Fibroblast of gingiva (primary cell): ENCODE measurements at regions not wholly inside any gene's neighbourhood (a gene's known extent, or its start where the extent isn't known, plus 50 kb on each side); places are given as distances from the start of the nearest gene placed in this dataset.
"Not testable (repeated sequence)": the region's sequence is repeated elsewhere in the genome, so short reads cannot be mapped to it uniquely, and the experiment has no call there.

Experiments
- DNase-seq: peaks from one replicate; pipeline ENCODE4 v3.0.0-alpha.2; 2011; ENCODE audit warnings: low read depth

DNA sequence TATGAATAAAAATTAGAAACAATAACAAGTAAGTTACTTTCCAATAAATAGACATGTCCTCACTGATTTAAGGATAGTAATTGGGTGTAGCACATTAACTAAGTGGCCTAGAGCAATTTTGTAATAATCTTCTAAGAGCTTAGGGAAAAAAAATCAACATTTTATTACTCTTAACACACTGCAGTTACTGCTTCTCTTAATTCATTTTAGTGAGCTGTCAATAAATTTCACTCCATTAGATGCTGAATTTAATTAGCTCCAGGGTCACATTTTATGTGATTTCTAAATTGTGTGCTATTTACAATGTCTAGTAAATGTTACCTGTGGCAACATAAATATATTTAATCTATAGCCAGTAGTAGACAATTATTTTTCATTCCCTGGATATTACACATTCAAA, 612.0 kb downstream of the C4orf33 start:
- DNase-seq = no peak

GRCh38 chr4:129708784-129709183, 612.8 kb downstream of the C4orf33 start:
- no peak for DNase-seq

DNA sequence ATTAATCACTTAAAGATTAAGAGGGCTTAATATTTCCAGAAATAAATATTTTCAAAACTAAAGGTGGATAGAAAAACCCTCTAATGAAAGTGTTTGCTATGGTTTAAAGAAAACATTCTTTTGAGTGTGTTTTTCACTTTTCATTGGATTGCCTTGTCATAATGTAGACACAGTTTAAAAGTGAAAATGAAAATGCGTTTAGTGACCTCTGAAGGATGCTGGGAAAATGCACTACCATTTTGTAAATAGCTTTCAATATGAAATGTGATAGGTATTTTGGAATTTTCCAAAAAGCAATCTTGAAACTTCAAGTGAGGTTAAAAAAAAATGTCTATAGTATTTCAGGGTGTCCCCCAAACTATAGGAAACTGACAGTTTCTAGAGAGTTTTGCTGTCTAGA, 642.2 kb downstream of the C4orf33 start:
- no peak for DNase-seq

DNA sequence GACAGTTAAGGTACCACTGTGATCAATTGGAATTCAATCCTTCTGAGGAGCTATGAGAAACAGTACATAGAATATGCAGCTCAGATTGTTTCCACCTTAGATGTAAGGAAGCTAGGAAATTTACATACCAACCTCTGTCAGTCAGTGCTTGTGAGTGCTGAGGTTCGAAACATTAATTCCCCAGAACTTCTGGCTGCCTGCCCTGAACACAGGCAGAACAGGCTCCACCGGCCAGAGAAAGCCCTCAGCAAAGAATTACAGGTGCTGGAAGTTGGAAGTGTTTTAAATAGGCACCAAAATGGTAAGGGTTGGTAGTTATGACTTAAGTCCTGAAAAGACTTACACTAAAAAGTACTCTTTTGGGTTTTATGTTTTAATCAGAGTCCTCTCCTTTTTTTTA, 651.8 kb downstream of the C4orf33 start:
- no peak for DNase-seq

GRCh38 chr4:129748991-129749390, 653.0 kb downstream of the C4orf33 start:
- DNase-seq = no peak

GRCh38 chr4:129751646-129752045, 655.7 kb downstream of the C4orf33 start:
- DNase-seq = no peak

GRCh38 chr4:129783596-129783995, 687.6 kb downstream of the C4orf33 start:
- DNase-seq = no peak

GRCh38 chr4:129788486-129788885, 692.5 kb downstream of the C4orf33 start:
- DNase-seq = no peak

- no peak for DNase-seq
These were observed 708.6 kb downstream of the C4orf33 start for GRCh38 chr4:129804461-129804981.

DNA sequence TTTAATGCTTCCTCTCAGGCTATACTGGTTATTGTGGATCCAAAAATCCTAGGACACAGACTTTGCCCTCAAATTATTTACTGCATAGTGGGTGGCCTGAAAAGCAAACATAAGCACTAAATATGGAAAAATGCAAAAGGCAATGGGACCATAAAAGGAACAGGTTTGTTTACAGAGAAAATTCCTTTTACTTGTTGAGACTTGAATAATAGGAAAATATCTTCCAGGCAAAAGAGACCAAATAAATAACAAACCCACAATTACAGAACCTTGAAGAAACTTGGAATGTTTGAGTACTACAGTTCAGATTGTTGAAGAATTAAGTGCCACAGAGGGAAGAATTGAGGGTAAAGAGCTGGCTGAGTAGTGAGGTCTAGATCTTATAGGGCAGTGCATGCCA, 711.0 kb downstream of the C4orf33 start:
- no peak for DNase-seq

DNA sequence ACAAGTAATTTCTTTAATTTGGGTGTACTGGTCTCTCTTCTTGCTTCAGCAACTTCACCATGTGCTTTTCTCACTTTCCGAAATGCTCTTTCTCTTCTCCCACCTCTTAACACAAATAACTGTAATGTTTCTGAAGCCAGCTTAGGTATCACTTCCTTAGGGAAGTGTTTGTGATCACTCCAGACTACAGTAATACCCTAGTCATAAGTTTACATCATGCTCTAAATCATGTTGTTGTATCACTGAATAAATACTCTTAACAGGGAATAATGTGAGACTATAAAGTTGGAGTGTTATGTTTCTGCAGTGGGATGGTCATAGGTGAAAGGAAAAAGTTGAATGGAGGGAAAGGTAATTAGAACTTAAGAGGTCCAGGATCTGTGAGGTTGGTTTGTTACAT, 712.3 kb downstream of the C4orf33 start:
- DNase-seq = no peak

- no peak for DNase-seq
These were observed 725.1 kb downstream of the C4orf33 start for GRCh38 chr4:129821073-129821472.

DNA sequence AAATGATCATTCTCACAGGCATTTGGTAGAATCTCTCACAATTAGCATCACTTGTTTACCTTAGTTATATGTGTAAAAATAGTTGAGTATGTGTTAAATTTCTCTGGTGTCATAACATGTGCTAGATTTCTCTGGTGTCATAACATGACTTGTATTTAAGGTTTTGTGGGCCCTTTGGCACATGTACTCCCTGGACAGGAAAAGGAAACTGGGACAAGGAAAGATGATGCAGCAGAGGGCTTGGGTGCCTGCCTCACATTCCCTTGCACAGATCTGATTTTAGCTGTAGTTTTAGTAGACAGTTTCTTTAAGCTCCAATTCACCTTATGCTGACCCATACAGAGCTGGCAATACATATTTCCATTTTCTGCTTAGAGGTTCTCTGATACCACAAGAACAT, 726.0 kb downstream of the C4orf33 start:
- no peak for DNase-seq

DNA sequence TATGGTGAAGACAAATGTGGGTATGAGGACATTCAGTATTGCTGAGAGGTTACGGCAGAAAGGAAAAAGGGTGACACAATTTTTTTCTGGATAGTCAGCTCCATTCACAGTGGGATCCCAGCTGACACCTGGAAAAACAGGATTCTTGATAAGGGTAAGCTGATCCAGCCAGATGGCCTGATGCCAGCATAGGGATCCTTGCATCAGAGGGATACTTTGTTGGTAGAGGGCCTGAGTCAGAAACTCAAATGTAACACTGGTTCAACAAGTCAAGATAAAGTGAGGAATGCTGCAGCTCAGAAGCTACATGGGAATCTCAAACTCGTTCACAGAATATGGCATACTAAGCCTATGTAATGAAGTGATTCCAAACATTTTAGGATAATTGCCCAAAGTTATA, 726.7 kb downstream of the C4orf33 start:
- no peak for DNase-seq

GRCh38 chr4:129823105-129823504, 727.2 kb downstream of the C4orf33 start:
- no peak for DNase-seq

DNA sequence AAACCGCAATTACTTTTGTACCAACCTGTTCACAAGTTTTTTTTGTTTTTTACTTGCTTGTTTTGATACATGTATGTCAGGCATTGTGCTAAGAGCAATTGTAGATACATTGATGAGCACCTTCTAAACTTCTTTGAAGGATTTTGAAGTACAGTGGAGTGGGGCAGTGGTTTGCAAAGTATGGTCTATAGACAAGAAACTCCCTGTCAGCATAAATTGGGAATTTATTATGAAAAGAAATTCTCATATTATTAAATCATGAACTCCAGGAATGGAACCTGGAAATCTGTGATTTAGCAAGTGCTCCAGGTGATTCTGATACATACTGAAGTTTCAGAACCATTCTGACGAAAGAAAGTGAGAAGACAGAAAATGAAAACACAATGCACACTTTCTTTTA, 733.4 kb downstream of the C4orf33 start:
- DNase-seq = no peak

- no peak for DNase-seq
These were observed 743.7 kb downstream of the C4orf33 start for GRCh38 chr4:129839687-129840086.

GRCh38 chr4:129842096-129842495, 746.1 kb downstream of the C4orf33 start:
- no peak for DNase-seq

DNA sequence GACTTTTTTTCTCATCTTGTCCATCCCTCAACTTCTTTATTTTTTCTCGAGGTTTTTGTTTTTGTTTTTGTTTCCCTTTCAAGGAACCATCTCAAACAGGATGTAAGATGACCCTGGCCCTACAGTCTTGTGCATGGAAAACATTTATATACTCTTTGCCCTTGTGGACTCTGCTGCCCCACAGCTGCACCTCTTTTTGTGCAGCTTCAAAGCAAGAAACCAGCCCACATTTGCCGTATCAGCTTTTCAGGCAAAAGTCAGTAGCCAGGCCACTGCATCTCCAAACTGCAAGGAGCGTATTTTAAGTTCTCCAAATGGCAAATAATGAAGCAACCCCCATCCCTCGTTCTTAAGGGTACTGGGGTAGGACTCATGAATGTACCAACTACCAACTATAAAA, 756.5 kb downstream of the C4orf33 start:
- DNase-seq = no peak

DNA sequence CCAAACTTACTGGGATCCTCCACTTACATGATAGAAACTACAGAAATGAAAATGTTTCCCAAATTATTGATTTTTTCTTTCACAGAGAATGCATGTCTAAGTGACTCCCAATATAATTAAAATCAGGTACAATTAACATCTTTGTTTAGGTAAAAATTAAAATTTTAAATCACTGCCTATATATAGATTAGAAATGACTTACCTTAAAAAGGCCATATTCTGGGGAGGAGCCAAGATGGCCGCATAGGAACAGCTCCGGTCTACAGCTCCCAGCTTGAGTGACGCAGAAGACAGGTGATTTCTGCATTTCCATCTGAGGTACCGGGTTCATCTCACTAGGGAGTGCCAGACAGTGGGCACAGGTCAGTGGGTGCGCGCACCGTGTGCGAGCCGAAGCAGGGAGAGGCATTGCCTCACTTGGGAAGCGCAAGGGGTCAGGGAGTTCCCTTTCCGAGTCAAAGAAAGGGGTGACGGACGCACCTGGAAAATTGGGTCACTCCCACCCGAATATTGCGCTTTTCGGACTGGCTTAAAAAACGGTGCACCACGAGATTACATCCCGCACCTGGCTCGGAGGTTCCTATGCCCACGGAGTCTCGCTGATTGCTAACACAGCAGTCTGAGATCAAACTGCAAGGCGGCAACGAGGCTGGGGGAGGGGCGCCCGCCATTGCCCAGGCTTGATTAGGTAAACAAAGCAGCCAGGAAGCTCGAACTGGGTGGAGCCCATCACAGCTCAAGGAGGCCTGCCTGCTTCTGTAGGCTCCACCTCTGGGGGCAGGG, 757.9 kb downstream of the C4orf33 start:
- DNase-seq = not testable (repeated sequence)

DNA sequence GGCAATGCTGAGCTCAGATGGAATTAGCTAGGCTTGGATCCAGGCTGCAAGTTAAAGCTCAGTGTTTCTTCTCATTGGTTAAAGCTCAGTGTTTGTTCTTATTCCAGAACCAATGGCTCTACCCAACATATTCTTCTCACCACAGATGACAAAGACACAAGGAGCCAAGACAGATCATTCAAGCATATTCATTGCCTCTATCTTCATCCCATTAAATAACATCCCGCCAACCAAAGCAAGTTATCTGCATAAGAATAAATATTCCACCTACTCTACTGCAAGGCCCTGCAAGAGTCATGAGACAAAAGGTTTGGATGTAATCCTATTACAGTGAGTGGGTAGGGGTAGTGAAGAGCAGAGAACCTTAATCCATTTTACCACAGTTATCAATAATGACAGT, 766.5 kb downstream of the C4orf33 start:
- no peak for DNase-seq

GRCh38 chr4:129863206-129863605, 767.3 kb downstream of the C4orf33 start:
- DNase-seq = no peak

- DNase-seq = no peak
These were observed 788.0 kb downstream of the C4orf33 start for GRCh38 chr4:129883996-129884395.

GRCh38 chr4:129897111-129897510, 801.2 kb downstream of the C4orf33 start:
- DNase-seq = no peak
